ENCODE measurements at regions not wholly inside any gene's neighbourhood (a gene's known extent, or its start where the extent isn't known, plus 50 kb on each side); places are given as distances from the start of the nearest gene placed in this dataset.

GRCh38 chr1:69258842-69259241, 308.9 kb upstream of the LRRC7 start:
- TF ChIP-seq TOX (CRISPR knock-in tag; IDR thresholded peaks at IDR 0.05; ENCODE audit: borderline replicate concordance) (no peak), ZNF8 (CRISPR knock-in tag; IDR thresholded peaks at IDR 0.05) (no peak), TCF4 (CRISPR knock-in tag; IDR thresholded peaks at IDR 0.05; ENCODE audit: borderline replicate concordance) (no peak), ZC3H10 (CRISPR knock-in tag; IDR thresholded peaks at IDR 0.05) (no peak), ZNF565 (CRISPR knock-in tag; conservative IDR thresholded peaks at IDR 0.05; ENCODE audit: low read depth) (no peak), OSR1 (CRISPR knock-in tag; IDR thresholded peaks at IDR 0.05) (no peak), RARB (CRISPR knock-in tag; IDR thresholded peaks at IDR 0.05) (no peak), SNAI2 (CRISPR knock-in tag; IDR thresholded peaks at IDR 0.05) (no peak), ZFP3 (CRISPR knock-in tag; IDR thresholded peaks at IDR 0.05) (no peak), ZFP30 (CRISPR knock-in tag; IDR thresholded peaks at IDR 0.05) (no peak), ARNTL (CRISPR knock-in tag; IDR thresholded peaks at IDR 0.05; ENCODE audit: borderline replicate concordance, low read depth) (no peak), BACH2 (CRISPR knock-in tag; IDR thresholded peaks at IDR 0.05; ENCODE audit: borderline replicate concordance) (no peak), GLIS3 (CRISPR knock-in tag; IDR thresholded peaks at IDR 0.05) (no peak), TSHZ2 (CRISPR knock-in tag; IDR thresholded peaks at IDR 0.05) (no peak), CREB5 (CRISPR knock-in tag; IDR thresholded peaks at IDR 0.05; ENCODE audit: low read depth) (no peak)
- no peak for ATAC-seq

- no peak for ATAC-seq
- TF ChIP-seq PPARA (CRISPR knock-in tag; IDR thresholded peaks at IDR 0.05; ENCODE audit: borderline replicate concordance) (no peak), ISL1 (CRISPR knock-in tag; IDR thresholded peaks at IDR 0.05) (peak; percentile 75), ZNF565 (CRISPR knock-in tag; conservative IDR thresholded peaks at IDR 0.05; ENCODE audit: low read depth) (no peak)
Observed at GRCh38 chr1:69263921-69264391, 303.8 kb upstream of the LRRC7 start.

DNA sequence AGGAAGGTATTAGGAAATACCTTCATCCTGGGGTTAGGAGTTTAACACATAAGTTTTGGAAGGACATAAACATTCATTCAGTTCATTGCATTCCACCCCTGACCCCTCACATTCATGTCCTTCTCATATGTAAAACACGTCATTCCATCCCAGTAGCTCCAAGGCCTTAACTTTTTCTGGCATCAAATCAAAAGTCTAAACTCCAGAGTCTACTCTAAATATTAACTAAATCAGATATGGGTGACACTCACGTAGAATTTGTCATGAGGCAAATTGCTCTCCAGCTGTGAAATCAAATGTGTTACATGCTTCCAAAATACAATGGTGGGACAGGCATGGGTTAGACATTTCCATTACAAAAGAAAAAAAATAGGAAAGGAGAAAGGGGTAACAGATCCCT, 298.2 kb upstream of the LRRC7 start:
- TF ChIP-seq ISL1 (CRISPR knock-in tag; IDR thresholded peaks at IDR 0.05) (no peak), ARNTL (CRISPR knock-in tag; IDR thresholded peaks at IDR 0.05; ENCODE audit: borderline replicate concordance, low read depth) (no peak), ZC3H10 (CRISPR knock-in tag; IDR thresholded peaks at IDR 0.05) (no peak), PATZ1 (CRISPR knock-in tag; IDR thresholded peaks at IDR 0.05; ENCODE audit: borderline replicate concordance) (no peak), TCF4 (CRISPR knock-in tag; IDR thresholded peaks at IDR 0.05; ENCODE audit: borderline replicate concordance) (no peak), CSRNP3 (CRISPR knock-in tag; IDR thresholded peaks at IDR 0.05) (no peak), ZFP30 (CRISPR knock-in tag; IDR thresholded peaks at IDR 0.05) (no peak), PPARA (CRISPR knock-in tag; IDR thresholded peaks at IDR 0.05; ENCODE audit: borderline replicate concordance) (no peak), TOX (CRISPR knock-in tag; IDR thresholded peaks at IDR 0.05; ENCODE audit: borderline replicate concordance) (no peak), ZNF70 (CRISPR knock-in tag; IDR thresholded peaks at IDR 0.05) (no peak), TSHZ2 (CRISPR knock-in tag; IDR thresholded peaks at IDR 0.05) (no peak)

More for the DNA sequence above, 298.2 kb upstream of the LRRC7 start:
- ATAC-seq, result no peak
